Posterior vena cava (tissue), 2 donors: ENCODE measurements at regions not wholly inside any gene's neighbourhood (a gene's known extent, or its start where the extent isn't known, plus 50 kb on each side); places are given as distances from the start of the nearest gene placed in this dataset.

Source experiments
- DNase-seq: peaks from one replicate; pipeline ENCODE4 v3.0.0-alpha.2; 2020; ENCODE audit warnings: low spot score
- intact Hi-C, 2 donors: fragments of 100-400 bp; cut with DNase I; formaldehyde crosslinking; loops; one replicate each; pipeline versions ENCODE4 v1.14.1 to v1.14.2; 2022 to 2023
- donor health status: DM: yes; HTN: yes; CAD: no.
- donor health status: DM: yes; HTN: yes; CAD: no.

DNA sequence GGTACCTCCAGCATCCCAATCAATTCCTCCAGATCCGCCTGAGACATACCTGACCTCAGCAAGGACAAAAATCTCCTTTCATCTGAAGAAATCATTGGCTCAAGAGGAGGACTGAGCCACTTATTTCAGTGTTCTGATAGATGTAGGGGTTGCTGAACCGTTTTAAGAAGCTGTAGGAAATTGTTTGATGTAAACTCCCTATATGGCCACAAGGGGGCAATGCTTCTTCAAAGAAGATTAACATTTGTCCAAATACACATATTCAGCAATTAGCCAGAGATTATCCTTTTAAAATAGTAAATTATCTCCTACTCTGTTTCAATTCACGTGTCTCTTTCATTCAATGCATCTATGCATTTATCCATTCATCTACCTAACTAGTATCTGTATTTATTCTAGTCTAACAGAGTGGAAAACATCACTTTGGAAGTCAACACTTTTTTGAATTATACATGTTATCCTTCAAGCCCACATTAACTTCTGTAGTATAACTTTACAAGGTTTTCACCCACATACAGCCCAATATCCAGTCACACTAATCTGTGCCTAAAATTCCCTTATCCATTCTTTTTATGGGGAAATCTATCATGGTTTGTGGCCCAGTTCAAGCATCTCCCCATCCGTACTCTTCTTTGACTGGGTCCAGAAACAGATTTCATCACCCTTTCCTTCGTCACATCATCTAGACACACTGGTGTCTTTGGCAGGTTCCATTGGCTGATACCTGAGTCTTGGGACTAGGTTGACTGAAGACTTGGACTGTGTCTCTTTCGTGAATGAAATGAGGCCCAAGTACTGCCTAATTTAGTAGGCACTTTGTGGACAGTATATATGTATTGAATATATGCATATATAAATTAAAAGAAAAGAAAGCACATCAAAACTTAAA lies 411.0 kb upstream of the OR4E1 start:
- no peak for DNase-seq
- intact Hi-C loops: no loop called here

DNA sequence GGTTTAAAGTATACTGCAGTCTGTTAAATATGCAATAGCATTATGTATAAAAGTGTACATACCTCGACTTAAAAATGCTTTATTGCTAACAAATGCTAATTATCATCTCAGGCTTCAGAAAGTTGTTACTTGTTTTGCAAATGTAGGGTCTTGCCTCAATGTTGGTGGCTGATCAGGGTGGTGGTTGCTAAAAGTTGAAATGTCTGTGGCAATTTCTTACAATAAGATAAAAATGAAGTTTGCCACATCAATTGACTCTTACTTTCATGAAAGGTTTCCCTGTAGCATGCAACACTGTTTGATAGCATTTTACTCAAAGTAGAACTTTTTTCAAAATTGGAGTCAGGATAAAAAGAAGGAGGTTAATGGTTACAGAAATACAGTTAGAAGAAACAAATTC lies 407.7 kb upstream of the OR4E1 start:
- no peak for DNase-seq
- intact Hi-C loops: no loop called here

DNA sequence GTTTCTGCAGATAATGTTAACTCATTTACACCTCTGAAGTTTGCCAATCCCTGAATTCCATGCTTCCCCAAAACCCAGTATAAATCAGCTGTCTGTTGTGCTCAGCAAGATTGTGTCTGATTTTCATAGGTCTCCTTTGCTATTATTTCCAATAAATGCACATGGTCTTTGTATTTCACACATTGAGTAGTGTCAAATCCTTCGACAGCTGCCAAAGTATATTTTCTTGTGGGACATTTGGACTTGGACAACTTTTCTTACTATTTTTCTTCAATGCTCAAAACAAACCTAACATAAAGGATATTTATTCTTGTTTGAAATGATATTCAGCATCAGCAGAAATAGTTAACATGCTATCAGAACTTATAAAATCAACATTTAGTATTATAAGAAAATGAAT lies 406.1 kb upstream of the OR4E1 start:
- DNase-seq: no peak
- intact Hi-C loops: no loop called here

DNA sequence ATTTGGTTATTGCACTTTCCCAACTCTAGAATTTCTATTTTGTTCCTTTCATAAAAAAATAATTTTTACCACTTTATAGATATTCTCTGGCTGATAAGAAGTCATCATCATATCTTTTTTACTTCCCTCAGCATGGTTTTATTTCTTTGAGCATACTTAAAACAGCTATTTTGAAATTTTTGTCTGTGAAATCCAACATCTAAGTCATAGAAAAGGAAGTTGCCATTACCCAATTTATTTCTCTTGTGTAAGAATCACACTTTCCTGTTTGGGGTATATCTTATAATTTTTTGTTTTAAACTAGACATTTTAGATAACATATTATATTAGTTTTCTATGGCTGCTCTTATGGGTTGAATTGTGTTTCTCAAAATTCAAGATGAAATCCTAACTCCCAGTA lies 400.2 kb upstream of the OR4E1 start:
- DNase-seq: no peak
- intact Hi-C loops: no loop called here

DNA sequence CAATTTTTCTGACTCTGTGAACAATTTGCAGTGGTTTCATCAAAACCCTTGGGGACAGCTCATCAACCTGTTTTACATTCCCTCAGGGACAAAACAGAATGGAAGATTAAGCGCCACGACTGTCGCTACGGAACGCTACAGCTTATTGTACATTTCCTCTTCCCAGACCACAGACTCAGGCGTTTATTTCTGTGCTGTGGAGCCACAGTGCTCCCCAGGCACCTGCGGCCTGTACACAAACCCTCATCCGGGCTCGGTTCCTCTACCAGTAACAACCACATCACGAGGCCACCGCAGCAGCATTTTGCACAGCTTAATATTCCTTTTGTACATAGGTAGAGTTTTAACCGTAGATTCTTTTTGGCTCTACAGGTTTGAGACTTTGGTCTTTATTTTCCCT lies 397.4 kb upstream of the OR4E1 start:
- DNase-seq: no peak
- intact Hi-C loops: no loop called here

DNA sequence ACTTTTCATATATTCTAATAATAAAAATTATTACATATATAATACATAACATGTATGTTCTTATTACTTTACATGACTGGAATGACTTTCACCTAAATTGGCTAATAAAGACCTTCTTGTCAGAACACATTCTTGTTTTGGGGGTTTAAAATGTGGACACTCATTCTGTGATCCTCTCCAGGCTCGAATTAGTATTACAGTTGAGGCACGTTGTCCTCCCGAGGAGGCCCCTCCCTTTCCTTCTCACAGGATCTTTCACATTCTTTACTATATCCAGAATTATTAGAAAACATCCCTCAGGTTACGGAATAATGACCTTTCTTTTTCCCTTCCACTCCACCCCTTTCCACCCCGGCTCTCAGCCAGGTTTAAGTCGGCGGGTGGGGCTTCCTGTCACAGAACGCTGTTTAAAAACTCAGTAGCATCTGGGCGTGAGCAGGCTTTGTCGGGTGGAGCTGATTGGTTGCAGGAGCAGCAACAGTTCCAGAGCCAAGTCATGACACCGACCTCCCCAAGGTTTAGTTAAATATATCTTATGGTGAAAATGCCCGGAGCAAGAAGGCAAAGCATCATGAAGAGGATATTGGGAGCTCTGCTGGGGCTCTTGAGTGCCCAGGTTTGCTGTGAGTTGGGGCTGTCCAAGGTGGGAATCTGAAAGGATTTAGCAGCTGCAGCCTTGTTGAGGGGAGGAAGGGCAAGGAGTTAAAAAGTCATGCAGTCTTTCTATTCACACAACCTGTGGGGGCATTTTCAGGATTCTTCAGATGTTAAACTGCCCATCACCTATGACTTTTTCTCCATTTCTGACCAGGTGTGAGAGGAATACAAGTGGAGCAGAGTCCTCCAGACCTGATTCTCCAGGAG lies 396.7 kb upstream of the OR4E1 start:
- peak; percentile 78 for DNase-seq
- intact Hi-C loops: no loop called here

DNA sequence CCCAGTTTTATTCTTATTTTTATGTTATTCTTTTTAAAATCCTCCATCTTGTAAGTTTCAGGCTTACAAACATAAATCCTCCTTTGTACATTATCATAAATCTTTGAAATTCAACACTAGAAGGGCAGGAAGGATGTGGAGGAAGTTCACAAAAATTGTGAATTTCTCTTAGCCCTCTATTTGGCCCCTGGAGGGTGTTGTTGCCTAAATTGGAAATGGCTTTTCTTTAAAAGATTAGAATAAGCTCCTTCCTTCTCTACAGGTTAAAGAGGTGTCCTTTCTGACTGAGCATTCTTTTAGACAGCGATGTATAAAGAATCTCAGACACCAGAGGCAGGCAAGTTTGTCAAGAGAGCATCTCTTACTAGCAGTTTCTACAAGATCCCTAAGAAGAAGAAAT lies 391.7 kb upstream of the OR4E1 start:
- intact Hi-C loops: no loop called here
- no peak for DNase-seq

DNA sequence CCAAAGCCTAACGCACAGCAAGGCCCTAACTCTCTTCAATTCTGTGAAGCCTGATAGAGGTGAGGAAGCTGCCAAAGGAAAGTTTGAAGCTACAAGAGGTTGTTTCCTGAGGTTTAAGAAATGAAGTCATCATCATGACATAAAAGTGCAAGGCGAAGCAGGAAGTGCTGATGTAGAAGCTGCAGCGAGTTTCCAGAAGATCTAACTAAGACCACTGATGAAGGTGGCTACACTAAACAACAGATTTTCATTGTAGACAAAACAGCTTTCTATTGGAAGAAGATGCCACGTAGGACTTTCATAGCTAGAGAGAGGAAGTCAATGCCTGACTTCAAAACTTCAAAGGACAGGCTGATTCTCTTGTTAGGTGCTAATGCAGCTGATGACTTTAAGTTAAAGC lies 385.6 kb upstream of the OR4E1 start:
- intact Hi-C loops: no loop called here
- no peak for DNase-seq

DNA sequence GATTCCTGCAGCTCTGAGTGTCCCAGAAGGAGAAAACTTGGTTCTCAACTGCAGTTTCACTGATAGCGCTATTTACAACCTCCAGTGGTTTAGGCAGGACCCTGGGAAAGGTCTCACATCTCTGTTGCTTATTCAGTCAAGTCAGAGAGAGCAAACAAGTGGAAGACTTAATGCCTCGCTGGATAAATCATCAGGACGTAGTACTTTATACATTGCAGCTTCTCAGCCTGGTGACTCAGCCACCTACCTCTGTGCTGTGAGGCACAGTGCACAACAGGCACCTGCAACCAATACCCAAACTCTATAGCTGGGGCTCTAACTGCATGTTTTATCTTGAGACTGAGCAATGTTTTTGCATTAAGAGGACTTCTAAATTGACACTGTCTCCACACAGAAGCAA lies 379.2 kb upstream of the OR4E1 start:
- intact Hi-C loops: loop anchor here in 1 of 2 donors (5.0 kb wide), 1 partner anchor 1000 kb away; no protein-coding TSS in a partner anchor
- DNase-seq: no peak

DNA sequence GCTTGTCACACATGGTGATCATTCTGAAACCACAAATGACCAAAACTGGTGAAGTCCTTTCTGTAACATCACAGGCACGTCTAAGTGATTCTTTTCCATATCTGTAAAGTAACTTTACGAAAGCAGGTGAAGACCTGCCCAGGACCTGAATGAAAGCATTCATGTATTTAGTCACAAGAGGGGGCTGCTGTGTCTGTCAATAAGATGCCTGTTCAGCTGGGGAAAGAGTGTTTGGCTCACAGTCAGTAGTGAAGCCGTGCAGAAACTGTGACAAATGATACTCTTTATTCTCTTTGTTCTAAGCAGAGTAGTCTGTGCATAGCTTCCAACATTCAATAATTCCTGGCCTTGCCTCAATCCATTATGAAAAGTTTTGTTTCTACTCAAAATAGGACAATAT lies 373.5 kb upstream of the OR4E1 start:
- DNase-seq: no peak
- intact Hi-C loops: no loop called here

DNA sequence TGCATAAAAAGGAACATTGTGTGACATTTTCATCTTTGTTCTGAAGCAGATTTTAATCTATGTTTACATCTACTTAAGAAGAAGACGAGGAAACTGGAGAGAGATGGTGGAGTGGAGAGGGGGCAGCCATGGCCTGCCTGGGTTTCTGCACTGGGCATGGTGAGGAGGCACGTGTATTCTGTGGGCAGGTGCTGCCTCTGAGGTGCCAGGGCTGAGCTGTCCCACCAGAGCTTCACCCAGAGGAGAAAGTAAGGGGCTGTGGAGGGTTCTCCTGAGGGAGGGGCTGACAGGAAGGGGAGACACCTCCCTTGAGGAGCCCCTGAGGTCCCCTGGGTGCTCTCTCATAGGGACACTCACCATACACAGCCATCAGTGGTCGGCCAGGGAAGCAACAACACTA lies 372.4 kb upstream of the OR4E1 start:
- DNase-seq: no peak

DNA sequence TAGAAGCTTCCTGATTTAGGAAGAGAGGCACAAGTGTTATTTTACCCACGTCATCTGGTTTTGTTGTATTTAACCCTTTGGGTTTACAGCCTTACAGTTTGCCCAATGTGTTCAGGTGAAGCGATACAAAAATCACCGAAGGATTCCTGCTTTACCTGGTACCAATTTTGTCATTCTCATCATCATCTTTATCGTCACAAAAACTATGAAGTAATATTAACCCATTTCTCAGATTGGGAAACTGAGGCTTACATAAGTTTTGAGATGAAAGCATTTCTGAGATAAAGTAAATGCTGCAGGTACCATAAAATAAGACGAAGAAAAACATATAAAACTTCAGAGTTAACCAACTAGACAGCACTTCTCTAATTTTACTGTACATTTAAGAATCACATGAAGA lies 370.6 kb upstream of the OR4E1 start:
- DNase-seq: no peak
- intact Hi-C loops: no loop called here

More for the DNA sequence above, 372.4 kb upstream of the OR4E1 start:
- intact Hi-C loops: no loop called here

DNA sequence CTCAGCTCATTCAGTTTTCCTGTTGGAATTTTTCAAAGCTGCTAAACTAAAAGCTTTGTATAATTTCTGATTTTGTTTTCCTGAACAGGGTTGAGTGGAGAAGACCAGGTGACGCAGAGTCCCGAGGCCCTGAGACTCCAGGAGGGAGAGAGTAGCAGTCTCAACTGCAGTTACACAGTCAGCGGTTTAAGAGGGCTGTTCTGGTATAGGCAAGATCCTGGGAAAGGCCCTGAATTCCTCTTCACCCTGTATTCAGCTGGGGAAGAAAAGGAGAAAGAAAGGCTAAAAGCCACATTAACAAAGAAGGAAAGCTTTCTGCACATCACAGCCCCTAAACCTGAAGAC lies 367.1 kb upstream of the OR4E1 start:
- no peak for DNase-seq
- intact Hi-C loops: no loop called here

DNA sequence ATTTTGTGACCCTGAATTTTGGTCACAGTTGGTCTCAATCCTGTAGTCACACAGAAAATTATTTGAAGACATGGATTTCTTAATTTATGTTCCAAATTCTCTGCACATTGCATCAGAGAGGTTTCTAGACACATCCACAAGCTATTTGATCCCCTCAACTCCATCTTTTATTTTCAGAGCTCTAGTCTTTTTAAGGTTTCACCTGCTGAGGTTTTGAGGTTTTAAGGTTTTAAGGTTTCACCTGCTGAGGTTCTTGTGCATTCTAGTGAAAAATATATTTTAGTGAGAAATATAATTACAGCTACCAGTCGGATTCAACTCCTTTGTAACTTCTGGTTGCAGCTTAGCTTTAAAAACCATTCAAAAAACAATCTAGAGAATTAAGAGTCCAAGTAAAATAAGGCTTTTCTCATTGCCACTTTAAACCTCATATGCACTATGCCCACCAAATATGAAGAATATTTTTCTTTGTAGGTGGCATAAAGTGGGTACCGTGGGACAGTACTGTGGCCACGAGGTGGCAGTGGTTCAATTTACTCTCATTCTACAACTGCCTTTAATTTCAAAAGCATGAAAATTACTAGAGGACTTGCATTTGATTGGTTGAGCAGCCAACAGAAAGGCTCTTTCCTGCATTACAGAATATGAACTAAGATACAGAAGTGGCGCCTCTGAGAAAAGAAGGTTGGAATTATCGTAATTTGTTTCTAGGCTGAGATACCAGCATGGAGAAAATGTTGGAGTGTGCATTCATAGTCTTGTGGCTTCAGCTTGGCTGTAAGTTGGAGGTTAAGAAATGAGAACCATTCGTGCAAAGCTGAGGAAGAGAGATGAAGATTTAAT lies 366.5 kb upstream of the OR4E1 start:
- no peak for DNase-seq
- intact Hi-C loops: no loop called here

DNA sequence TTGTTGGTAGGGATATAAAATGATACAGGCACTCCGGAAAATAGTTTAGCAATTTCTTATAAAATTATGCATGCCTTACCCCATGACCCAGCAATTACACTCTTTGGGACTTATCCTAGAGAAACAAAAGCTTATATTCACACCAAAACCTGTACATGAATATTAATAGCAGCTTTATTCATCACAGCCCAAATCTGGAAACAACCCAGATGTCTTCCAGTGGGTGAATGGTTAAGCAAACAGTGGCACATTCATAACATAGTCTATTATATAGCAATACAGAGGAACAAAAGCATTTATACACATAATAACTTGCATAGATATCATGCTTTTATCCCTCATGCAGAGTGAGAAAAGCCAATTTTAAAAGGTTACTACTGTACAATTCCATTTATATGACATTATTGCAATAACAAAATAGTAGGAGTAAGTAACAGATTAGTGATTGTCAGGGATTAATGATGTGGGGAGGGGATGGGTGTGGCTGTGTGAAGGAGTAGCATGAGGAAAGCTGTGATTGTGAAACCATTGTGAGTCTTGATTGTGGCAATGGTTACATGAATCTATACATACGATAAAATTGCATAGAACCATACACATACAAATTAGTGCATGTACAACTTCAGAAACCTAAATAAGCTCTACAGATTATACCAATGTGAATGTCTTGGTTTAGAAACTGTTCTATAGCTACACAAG lies 363.1 kb upstream of the OR4E1 start:
- no peak for DNase-seq
- intact Hi-C loops: no loop called here

DNA sequence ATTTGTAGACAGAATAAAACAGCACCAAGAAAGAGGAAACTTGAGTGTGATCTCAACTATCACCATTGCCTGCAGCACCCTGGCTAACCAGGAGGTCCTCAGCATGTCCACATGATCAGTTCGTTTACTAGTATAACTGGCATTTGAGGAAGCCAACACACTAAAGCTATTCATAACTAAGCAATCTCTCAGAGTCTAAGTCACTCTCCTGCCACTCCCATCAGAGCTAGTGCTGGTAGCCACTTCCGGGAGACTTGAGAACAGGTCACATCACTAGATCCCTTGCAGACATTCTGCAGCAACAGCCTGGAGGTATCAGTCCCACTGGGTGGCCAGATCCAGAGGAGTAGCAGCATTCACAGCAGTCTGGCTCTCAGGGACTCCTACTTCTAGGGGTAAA lies 352.9 kb upstream of the OR4E1 start:
- DNase-seq: no peak
- intact Hi-C loops: no loop called here

DNA sequence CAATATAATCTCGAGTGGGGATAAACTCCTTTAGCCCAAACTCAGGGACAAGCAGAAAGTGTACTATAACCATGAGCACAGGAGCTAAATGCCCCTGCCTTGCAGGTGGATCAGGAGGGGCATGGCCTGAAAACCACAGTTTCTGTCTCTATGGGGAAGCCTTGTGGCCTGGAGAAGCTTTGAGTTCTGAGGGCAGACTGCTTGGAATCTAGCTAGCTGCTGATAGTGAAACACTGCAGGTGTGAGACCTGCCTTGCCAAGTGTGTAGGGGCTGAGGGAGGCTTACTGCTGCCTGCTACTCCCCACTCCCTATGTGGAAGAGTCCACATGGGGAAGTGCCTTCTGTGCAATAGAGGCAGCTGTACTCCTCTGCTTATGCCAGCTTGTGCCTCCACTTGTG lies 352.3 kb upstream of the OR4E1 start:
- DNase-seq: no peak
- intact Hi-C loops: no loop called here

DNA sequence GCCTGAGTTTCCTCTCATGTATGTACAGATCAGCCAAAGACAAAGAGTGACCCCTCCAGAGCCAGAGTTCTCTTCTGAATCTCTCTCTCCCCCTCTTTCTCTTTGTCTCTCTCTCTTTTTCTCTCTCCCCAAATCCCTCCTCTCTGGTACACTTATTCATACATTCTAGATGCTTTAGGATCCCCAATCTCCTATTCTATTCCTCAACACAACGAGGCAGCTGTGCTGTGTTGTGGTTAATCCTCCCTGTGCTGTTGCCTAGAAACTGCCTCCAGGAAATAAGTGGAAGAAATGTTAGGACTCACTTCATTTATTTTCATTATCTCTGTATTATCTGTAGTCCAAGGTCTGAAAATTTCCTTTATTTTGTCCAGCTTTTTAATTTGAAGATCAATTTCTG lies 350.5 kb upstream of the OR4E1 start:
- intact Hi-C loops: no loop called here
- no peak for DNase-seq

DNA sequence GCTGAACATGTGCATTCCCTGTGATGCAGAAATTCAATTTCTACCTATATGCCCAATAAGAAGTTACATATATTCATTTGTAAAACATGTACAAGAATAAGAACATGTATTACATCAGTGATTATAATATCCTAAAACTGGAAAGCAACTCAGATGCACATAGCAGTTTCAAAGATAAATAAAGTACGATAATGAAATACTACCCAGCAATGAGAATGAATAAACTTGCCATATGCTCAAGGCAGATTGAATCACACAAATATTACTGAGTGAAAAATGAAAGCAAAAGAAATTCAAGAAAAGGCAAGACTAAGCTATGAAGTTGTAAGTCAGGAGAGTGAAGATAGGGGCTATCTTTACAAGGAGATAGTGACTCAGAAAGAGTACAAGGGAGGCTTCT lies 345.3 kb upstream of the OR4E1 start:
- DNase-seq: no peak
- intact Hi-C loops: no loop called here
